ENCODE measurements at regions not wholly inside any gene's neighbourhood (a gene's known extent, or its start where the extent isn't known, plus 50 kb on each side); places are given as distances from the start of the nearest gene placed in this dataset.

DNA sequence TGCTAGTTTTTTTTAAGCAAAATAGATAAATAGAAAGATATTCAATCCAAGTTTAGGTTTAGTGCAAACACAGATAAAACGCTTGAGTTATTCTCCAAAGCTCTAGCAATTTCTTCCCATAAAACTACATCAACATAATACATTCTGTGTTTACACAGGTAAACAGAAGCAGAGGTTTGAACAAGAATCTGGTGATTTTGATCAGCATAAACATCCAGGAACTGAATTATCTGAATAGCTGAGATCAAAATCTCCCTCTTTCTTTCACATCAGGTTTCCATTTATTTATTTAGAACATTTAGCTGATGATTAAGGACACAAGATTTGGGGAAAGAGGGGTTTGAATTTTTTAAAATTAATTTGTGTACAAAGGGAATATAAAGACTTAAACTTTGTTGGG lies 1564.6 kb downstream of the MRPL39 start:
- Histone ChIP-seq H3K36me3 (ENCODE audit: control insufficient read depth in 3 of 3, insufficient read depth in 2 of 3, low read depth in 1 of 3, low read length in 3 of 3) (no peaks in the 10 kb centered on the region), H3K4me1 (ENCODE audit: control insufficient read depth in 3 of 3, insufficient read depth in 2 of 3, low read depth in 1 of 3, low read length in 2 of 3) (no peaks in the 10 kb centered on the region), H3K9me3 (ENCODE audit: control insufficient read depth in 2 of 2, insufficient read depth in 1 of 2, low read depth in 1 of 2, low read length in 1 of 2) (no peaks in the 10 kb centered on the region), H3K27ac (ENCODE audit: low read depth in 1 of 3, low read length in 2 of 3) (no peak overlapping the region), H3K27me3 (ENCODE audit: control insufficient read depth in 3 of 3, insufficient read depth in 3 of 3, low read length in 3 of 3) (no peaks in the 10 kb centered on the region), H3K4me3 (ENCODE audit: low read depth in 1 of 3, low read length in 3 of 3) (no peak overlapping the region)
- no peak for FAIRE-seq
- DNase-seq, result no peak
- WGBS, 3 donors, result 28 to 67% (median 39%) methylated on average over 1 of the region's 1 CpG

DNA sequence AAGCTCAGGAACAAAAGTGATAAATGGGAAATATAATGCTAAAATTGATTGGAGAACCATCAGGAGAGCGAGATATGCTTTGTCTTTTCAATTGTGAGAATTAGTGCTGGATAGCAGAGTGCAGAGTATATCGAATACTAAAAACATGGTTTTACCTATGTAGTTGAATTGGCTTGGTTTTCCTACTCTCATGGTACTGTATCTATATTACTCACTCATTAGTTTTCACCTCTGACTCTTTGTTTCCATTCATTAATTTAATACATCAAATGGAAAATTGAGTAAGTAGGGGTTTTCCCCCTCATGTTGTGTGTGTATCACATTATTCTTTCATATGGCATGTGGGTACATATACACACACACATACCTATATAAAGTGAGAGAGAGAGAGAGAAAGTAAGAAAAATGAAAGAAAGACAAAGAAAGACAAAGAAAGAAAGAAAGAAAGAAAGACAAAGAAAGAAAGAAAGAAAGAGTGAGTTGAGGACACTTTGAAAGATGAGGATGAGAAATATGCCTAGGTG lies 1574.5 kb downstream of the MRPL39 start:
- H3K9me3 ChIP-seq (ENCODE audit: control insufficient read depth in 2 of 2, insufficient read depth in 1 of 2, low read depth in 1 of 2, low read length in 1 of 2), result peaks cover 0 to 2% of the 10 kb centered on the region in 2 donors
- no peak for FAIRE-seq
- H3K27me3 ChIP-seq (ENCODE audit: control insufficient read depth in 3 of 3, insufficient read depth in 3 of 3, low read length in 3 of 3), result no peaks in the 10 kb centered on the region
- DNase-seq, result no peak
- no peak overlapping the region for H3K4me3 ChIP-seq (ENCODE audit: low read depth in 1 of 3, low read length in 3 of 3)
- 37 to 55% (median 42%) methylated on average over 2 of the region's 2 CpGs for WGBS, 3 donors
- H3K36me3 ChIP-seq (ENCODE audit: control insufficient read depth in 3 of 3, insufficient read depth in 2 of 3, low read depth in 1 of 3, low read length in 3 of 3), result no peaks in the 10 kb centered on the region
- no peak overlapping the region for H3K27ac ChIP-seq (ENCODE audit: low read depth in 1 of 3, low read length in 2 of 3)
- H3K4me1 ChIP-seq (ENCODE audit: control insufficient read depth in 3 of 3, insufficient read depth in 2 of 3, low read depth in 1 of 3, low read length in 2 of 3), result no peaks in the 10 kb centered on the region

DNA sequence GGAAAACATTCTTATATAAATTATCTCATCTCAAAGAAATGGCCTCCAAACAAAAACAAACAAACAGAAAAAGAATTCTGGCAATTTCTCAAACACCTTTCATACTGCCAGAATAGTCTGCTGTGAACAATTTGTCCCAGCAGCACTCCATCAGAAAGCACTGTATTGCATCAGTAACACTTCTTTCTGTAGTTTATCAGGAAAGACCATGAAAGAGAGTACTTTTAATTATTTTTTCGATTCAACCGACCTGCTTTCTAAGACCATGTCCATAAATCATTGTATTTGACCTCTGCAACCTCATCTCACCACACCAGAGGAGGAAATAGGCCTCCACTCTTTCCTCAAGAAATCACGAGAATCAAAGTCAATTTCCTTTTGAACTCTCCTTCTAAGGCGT lies 1579.9 kb downstream of the MRPL39 start:
- Histone ChIP-seq H3K9me3 (ENCODE audit: control insufficient read depth in 2 of 2, insufficient read depth in 1 of 2, low read depth in 1 of 2, low read length in 1 of 2) (peaks cover 0 to 2% of the 10 kb centered on the region in 2 donors), H3K27ac (ENCODE audit: low read depth in 1 of 3, low read length in 2 of 3) (no peak overlapping the region), H3K4me1 (ENCODE audit: control insufficient read depth in 3 of 3, insufficient read depth in 2 of 3, low read depth in 1 of 3, low read length in 2 of 3) (no peaks in the 10 kb centered on the region), H3K27me3 (ENCODE audit: control insufficient read depth in 3 of 3, insufficient read depth in 3 of 3, low read length in 3 of 3) (no peaks in the 10 kb centered on the region), H3K4me3 (ENCODE audit: low read depth in 1 of 3, low read length in 3 of 3) (no peak overlapping the region), H3K36me3 (ENCODE audit: control insufficient read depth in 3 of 3, insufficient read depth in 2 of 3, low read depth in 1 of 3, low read length in 3 of 3) (no peaks in the 10 kb centered on the region)
- 53 to 70% (median 56%) methylated on average over 4 of the region's 4 CpGs for WGBS, 3 donors
- no peak for FAIRE-seq
- DNase-seq, result no peak

DNA sequence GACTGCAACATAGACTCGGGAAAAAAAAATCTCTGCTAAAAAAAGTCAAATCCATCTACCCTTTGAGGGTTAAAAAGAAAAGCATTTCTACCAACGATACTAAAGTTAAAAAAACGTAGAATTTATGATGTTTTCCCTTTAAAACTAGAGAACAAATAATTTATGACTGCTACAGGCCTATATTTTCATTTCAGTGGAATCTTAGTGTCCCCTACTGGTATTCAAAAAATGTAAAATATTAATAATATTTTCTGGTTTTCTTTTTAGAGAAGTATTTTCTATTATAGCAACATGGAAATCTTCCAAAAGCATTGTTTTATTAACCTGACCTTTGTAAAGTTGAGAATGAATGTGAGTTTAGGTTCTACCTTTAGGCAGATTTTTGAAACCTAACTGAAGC lies 1582.2 kb downstream of the MRPL39 start:
- Histone ChIP-seq H3K4me3 (ENCODE audit: low read depth in 1 of 3, low read length in 3 of 3) (no peak overlapping the region), H3K4me1 (ENCODE audit: control insufficient read depth in 3 of 3, insufficient read depth in 2 of 3, low read depth in 1 of 3, low read length in 2 of 3) (no peaks in the 10 kb centered on the region), H3K36me3 (ENCODE audit: control insufficient read depth in 3 of 3, insufficient read depth in 2 of 3, low read depth in 1 of 3, low read length in 3 of 3) (no peaks in the 10 kb centered on the region), H3K9me3 (ENCODE audit: control insufficient read depth in 2 of 2, insufficient read depth in 1 of 2, low read depth in 1 of 2, low read length in 1 of 2) (peaks cover 0 to 4% of the 10 kb centered on the region in 2 donors), H3K27ac (ENCODE audit: low read depth in 1 of 3, low read length in 2 of 3) (no peak overlapping the region), H3K27me3 (ENCODE audit: control insufficient read depth in 3 of 3, insufficient read depth in 3 of 3, low read length in 3 of 3) (no peaks in the 10 kb centered on the region)
- FAIRE-seq (no peak), DNase-seq (no peak)
- 17 to 31% (median 23%) methylated on average over 3 of the region's 3 CpGs for WGBS, 3 donors

DNA sequence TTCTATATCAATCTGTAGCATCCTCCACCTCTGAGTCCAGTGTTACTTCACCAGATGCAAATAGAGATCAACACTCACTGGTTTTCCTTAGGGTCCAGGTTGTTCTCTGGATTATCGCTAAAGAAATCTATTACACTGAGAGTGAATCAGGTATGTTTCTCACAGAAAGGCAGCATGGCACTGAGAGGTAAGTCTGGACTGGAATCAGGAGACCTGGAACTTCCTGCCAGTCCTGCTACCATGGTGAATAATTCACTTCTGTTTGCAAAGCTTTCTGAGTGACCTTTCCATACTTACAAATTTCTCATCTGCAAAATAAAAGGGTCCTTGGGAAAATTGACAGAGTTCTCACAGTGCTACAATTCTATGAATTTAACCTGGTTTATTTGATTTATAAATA lies 1583.3 kb downstream of the MRPL39 start:
- no peaks in the 10 kb centered on the region for H3K27me3 ChIP-seq (ENCODE audit: control insufficient read depth in 3 of 3, insufficient read depth in 3 of 3, low read length in 3 of 3)
- no peak for DNase-seq
- H3K4me3 ChIP-seq (ENCODE audit: low read depth in 1 of 3, low read length in 3 of 3), result no peak overlapping the region
- 64 to 84% (median 83%) methylated on average over 1 of the region's 1 CpG for WGBS, 3 donors
- H3K36me3 ChIP-seq (ENCODE audit: control insufficient read depth in 3 of 3, insufficient read depth in 2 of 3, low read depth in 1 of 3, low read length in 3 of 3), result no peaks in the 10 kb centered on the region
- H3K4me1 ChIP-seq (ENCODE audit: control insufficient read depth in 3 of 3, insufficient read depth in 2 of 3, low read depth in 1 of 3, low read length in 2 of 3), result no peaks in the 10 kb centered on the region
- H3K9me3 ChIP-seq (ENCODE audit: control insufficient read depth in 2 of 2, insufficient read depth in 1 of 2, low read depth in 1 of 2, low read length in 1 of 2), result peaks cover 0 to 7% of the 10 kb centered on the region in 2 donors
- FAIRE-seq, result no peak
- H3K27ac ChIP-seq (ENCODE audit: low read depth in 1 of 3, low read length in 2 of 3), result no peak overlapping the region

DNA sequence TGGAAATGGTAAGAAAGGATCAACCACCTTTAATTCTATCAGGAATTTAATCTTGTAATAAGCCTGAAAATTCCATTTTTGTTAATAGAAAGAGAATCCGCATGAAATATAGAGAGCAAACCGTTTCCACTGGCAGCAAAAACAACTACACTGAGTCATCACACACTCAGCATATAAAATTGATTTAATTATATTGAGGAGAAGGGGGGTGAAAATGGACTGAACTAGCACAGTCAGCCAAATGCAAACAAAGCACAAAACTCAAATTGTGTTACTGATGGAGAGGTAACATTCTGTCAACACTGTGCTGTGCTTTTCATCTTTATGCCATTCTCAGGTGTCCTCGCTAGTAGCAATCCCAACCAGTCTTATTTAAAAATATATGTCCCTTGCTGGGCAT lies 1583.9 kb downstream of the MRPL39 start:
- H3K9me3 ChIP-seq (ENCODE audit: control insufficient read depth in 2 of 2, insufficient read depth in 1 of 2, low read depth in 1 of 2, low read length in 1 of 2), result peaks cover 0 to 7% of the 10 kb centered on the region in 2 donors
- no peaks in the 10 kb centered on the region for H3K4me1 ChIP-seq (ENCODE audit: control insufficient read depth in 3 of 3, insufficient read depth in 2 of 3, low read depth in 1 of 3, low read length in 2 of 3)
- no peak overlapping the region for H3K4me3 ChIP-seq (ENCODE audit: low read depth in 1 of 3, low read length in 3 of 3)
- DNase-seq (no peak), FAIRE-seq (no peak)
- H3K27me3 ChIP-seq (ENCODE audit: control insufficient read depth in 3 of 3, insufficient read depth in 3 of 3, low read length in 3 of 3), result no peaks in the 10 kb centered on the region
- H3K36me3 ChIP-seq (ENCODE audit: control insufficient read depth in 3 of 3, insufficient read depth in 2 of 3, low read depth in 1 of 3, low read length in 3 of 3), result no peaks in the 10 kb centered on the region
- 5 to 50% (median 8%) methylated on average over 3 of the region's 3 CpGs for WGBS, 3 donors
- no peak overlapping the region for H3K27ac ChIP-seq (ENCODE audit: low read depth in 1 of 3, low read length in 2 of 3)

DNA sequence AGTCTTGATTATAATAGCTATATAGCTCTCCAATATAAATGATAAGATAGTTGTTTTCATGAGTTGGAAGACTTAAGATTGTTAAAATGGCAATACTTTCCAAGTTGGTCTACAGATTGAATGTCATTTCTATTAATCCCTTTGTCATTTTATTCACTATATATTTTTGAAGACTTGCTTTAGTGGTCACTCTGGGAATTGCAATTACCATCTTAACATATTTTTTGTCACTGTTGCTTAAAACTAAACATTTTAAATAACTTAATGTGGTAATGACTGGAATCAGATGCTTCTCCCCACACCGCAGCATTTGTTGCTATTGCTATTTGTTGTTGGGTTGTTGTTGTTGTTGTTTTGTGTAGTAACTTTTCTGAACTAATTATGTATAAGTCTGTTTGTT lies 1592.9 kb downstream of the MRPL39 start:
- DNase-seq (no peak), FAIRE-seq (no peak)
- WGBS, 3 donors, result 84 to 91% (median 88%) methylated on average over 1 of the region's 1 CpG
- no peaks in the 10 kb centered on the region for H3K4me1 ChIP-seq (ENCODE audit: control insufficient read depth in 3 of 3, insufficient read depth in 2 of 3, low read depth in 1 of 3, low read length in 2 of 3)
- H3K27me3 ChIP-seq (ENCODE audit: control insufficient read depth in 3 of 3, insufficient read depth in 3 of 3, low read length in 3 of 3), result no peaks in the 10 kb centered on the region
- H3K9me3 ChIP-seq (ENCODE audit: control insufficient read depth in 2 of 2, insufficient read depth in 1 of 2, low read depth in 1 of 2, low read length in 1 of 2), result no peaks in the 10 kb centered on the region
- no peaks in the 10 kb centered on the region for H3K36me3 ChIP-seq (ENCODE audit: control insufficient read depth in 3 of 3, insufficient read depth in 2 of 3, low read depth in 1 of 3, low read length in 3 of 3)
- no peak overlapping the region for H3K27ac ChIP-seq (ENCODE audit: low read depth in 1 of 3, low read length in 2 of 3)
- no peak overlapping the region for H3K4me3 ChIP-seq (ENCODE audit: low read depth in 1 of 3, low read length in 3 of 3)

DNA sequence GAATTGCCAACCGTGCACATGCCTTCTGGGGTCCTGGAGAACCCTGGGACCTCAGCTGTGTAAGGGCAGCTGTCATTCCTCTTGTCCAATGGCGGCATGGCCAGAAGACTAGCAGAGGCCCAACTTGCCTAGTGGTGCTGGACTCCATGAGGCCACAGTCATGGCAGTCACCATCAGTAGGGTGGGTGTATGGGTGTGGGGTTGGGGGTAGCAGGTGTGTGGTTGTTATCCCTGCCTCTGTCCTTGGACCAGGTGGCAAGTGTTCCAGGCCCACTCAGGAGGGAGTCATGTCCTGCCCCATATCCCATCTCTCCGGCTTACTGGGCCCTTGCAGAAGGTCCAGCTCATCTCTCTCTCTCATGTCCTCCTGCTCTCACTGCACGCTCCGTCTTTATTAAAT lies 1596.2 kb downstream of the MRPL39 start:
- no peaks in the 10 kb centered on the region for H3K36me3 ChIP-seq (ENCODE audit: control insufficient read depth in 3 of 3, insufficient read depth in 2 of 3, low read depth in 1 of 3, low read length in 3 of 3)
- H3K4me1 ChIP-seq (ENCODE audit: control insufficient read depth in 3 of 3, insufficient read depth in 2 of 3, low read depth in 1 of 3, low read length in 2 of 3), result no peaks in the 10 kb centered on the region
- no peaks in the 10 kb centered on the region for H3K27me3 ChIP-seq (ENCODE audit: control insufficient read depth in 3 of 3, insufficient read depth in 3 of 3, low read length in 3 of 3)
- H3K27ac ChIP-seq (ENCODE audit: low read depth in 1 of 3, low read length in 2 of 3), result no peak overlapping the region
- FAIRE-seq (no peak), DNase-seq (no peak)
- WGBS, 3 donors, result 78 to 82% (median 80%) methylated on average over 5 of the region's 5 CpGs
- H3K9me3 ChIP-seq (ENCODE audit: control insufficient read depth in 2 of 2, insufficient read depth in 1 of 2, low read depth in 1 of 2, low read length in 1 of 2), result no peaks in the 10 kb centered on the region
- H3K4me3 ChIP-seq (ENCODE audit: low read depth in 1 of 3, low read length in 3 of 3), result no peak overlapping the region

DNA sequence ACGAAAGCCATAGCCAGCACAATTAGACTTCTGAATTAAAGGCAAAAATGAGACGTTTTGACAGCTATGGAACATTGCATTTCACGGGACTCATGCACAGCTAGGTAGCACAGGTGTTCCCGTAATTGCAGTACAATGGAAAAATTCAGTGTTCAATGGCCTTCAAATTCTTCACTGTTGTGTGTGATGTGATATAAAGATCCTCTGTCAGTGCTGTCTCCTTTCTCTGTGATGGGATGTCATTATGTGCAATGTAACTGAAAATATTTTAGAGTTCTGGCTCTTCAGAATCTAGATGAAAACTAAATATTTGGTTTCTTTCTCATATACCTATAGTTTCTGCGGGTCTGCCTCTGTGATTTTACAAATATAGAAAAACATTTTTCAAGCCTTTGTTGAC lies 1599.7 kb downstream of the MRPL39 start:
- Histone ChIP-seq H3K27me3 (ENCODE audit: control insufficient read depth in 3 of 3, insufficient read depth in 3 of 3, low read length in 3 of 3) (no peaks in the 10 kb centered on the region), H3K9me3 (ENCODE audit: control insufficient read depth in 2 of 2, insufficient read depth in 1 of 2, low read depth in 1 of 2, low read length in 1 of 2) (peaks cover 1 to 2% of the 10 kb centered on the region in 2 donors), H3K4me1 (ENCODE audit: control insufficient read depth in 3 of 3, insufficient read depth in 2 of 3, low read depth in 1 of 3, low read length in 2 of 3) (no peaks in the 10 kb centered on the region), H3K4me3 (ENCODE audit: low read depth in 1 of 3, low read length in 3 of 3) (no peak overlapping the region), H3K36me3 (ENCODE audit: control insufficient read depth in 3 of 3, insufficient read depth in 2 of 3, low read depth in 1 of 3, low read length in 3 of 3) (no peaks in the 10 kb centered on the region), H3K27ac (ENCODE audit: low read depth in 1 of 3, low read length in 2 of 3) (no peak overlapping the region)
- DNase-seq (no peak), FAIRE-seq (no peak)
- WGBS, 3 donors, result 77 to 85% (median 80%) methylated on average over 5 of the region's 5 CpGs
